Activated CD4-positive, CD25-positive, alpha-beta regulatory T cell treated with anti-CD3 and anti-CD28 coated beads, Interleukin-2, amount 50 U/mL, for 24 hours (primary cell): ENCODE measurements at regions not wholly inside any gene's neighbourhood (a gene's known extent, or its start where the extent isn't known, plus 50 kb on each side); places are given as distances from the start of the nearest gene placed in this dataset.
"Not testable (repeated sequence)": the region's sequence is repeated elsewhere in the genome, so short reads cannot be mapped to it uniquely, and the experiment has no call there.

Experiments used
- ATAC-seq, 2 donors: fragments of 150-1000 bp; cut with Tn5 transposase; one replicate each; pipeline ENCODE4 v1.10.0; 2021; ENCODE audit warnings: mild to moderate bottlenecking in 1 of 2, moderate library complexity in 1 of 2

GRCh38 chr5:63894690-63895089 lies 67.6 kb downstream of the HTR1A start:
- no peak for ATAC-seq

GRCh38 chr5:63878788-63879187 lies 83.5 kb downstream of the HTR1A start:
- no peak for ATAC-seq

GRCh38 chr5:63877961-63878360 lies 84.3 kb downstream of the HTR1A start:
- no peak for ATAC-seq

GRCh38 chr5:63860379-63860778 lies 101.9 kb downstream of the HTR1A start:
- no peak for ATAC-seq

- no peak for ATAC-seq
These were observed 108.2 kb downstream of the HTR1A start for GRCh38 chr5:63854076-63854475.

- no peak for ATAC-seq
These were observed 119.1 kb downstream of the HTR1A start for GRCh38 chr5:63843190-63843589.

- ATAC-seq: no peak
These were observed 124.8 kb downstream of the HTR1A start for GRCh38 chr5:63837437-63837836.

GRCh38 chr5:63831381-63831780 lies 130.9 kb downstream of the HTR1A start:
- no peak for ATAC-seq

- ATAC-seq: no peak
These were observed 136.3 kb downstream of the HTR1A start for GRCh38 chr5:63825984-63826383.

GRCh38 chr5:63823583-63823982 lies 138.7 kb downstream of the HTR1A start:
- no peak for ATAC-seq

GRCh38 chr5:63822614-63823013 lies 139.6 kb downstream of the HTR1A start:
- ATAC-seq: no peak

GRCh38 chr5:63820577-63820976 lies 141.7 kb downstream of the HTR1A start:
- no peak for ATAC-seq

GRCh38 chr5:63812693-63813092 lies 149.6 kb downstream of the HTR1A start:
- ATAC-seq: no peak

GRCh38 chr5:63811961-63812360 lies 150.3 kb downstream of the HTR1A start:
- ATAC-seq: no peak

GRCh38 chr5:63811286-63811685 lies 151.0 kb downstream of the HTR1A start:
- no peak for ATAC-seq

- ATAC-seq: no peak
These were observed 157.1 kb downstream of the HTR1A start for GRCh38 chr5:63805151-63805550.

- no peak for ATAC-seq
These were observed 159.1 kb downstream of the HTR1A start for GRCh38 chr5:63803165-63803564.

GRCh38 chr5:63794979-63795378 lies 167.3 kb downstream of the HTR1A start:
- ATAC-seq: no peak

GRCh38 chr5:63794296-63794695 lies 167.9 kb downstream of the HTR1A start:
- no peak for ATAC-seq

- no peak for ATAC-seq
These were observed 187.3 kb downstream of the HTR1A start for GRCh38 chr5:63774939-63775338.

GRCh38 chr5:63768221-63768620 lies 194.0 kb downstream of the HTR1A start:
- no peak for ATAC-seq

GRCh38 chr5:63760965-63761364 lies 201.3 kb downstream of the HTR1A start:
- ATAC-seq: no peak

GRCh38 chr5:63743096-63743798 lies 219.0 kb downstream of the HTR1A start:
- no peak for ATAC-seq

GRCh38 chr5:63732880-63733279 lies 229.4 kb downstream of the HTR1A start:
- ATAC-seq: not testable (repeated sequence)

- ATAC-seq: no peak
These were observed 234.7 kb downstream of the HTR1A start for GRCh38 chr5:63727583-63727982.
